RWPE1 (cell line): ENCODE measurements at regions not wholly inside any gene's neighbourhood (a gene's known extent, or its start where the extent isn't known, plus 50 kb on each side); places are given as distances from the start of the nearest gene placed in this dataset.

Source experiments
- CTCF ChIA-PET: fragments of 350-600 bp; sonication (Branson Sonifier 250); formaldehyde crosslinking; extraction: SDS; loops from one replicate; lab custom pipeline; 2021; lab: Yijun Ruan, JAX
- POLR2A ChIA-PET: fragments of 400-600 bp; formaldehyde crosslinking; extraction: SDS; loops from one replicate; lab custom pipeline; 2020; ENCODE audit warnings: antibody characterized with exemption; ENCODE audit not compliant: low non-redundant PET; lab: Yijun Ruan, JAX
- DNase-seq: peaks from one replicate; pipeline ENCODE4 v3.0.0; 2012; ENCODE audit warnings: low spot score
- H3K27ac ChIP-seq: fragments of 450-650 bp; 2 replicates; pipeline ENCODE4 v1.5.1; 2017
- CTCF ChIP-seq: fragments of 450-650 bp; conservative IDR thresholded peaks from 2 replicates; pipeline ENCODE4 v1.5.1; 2017; ENCODE audit warnings: low read depth, mild to moderate bottlenecking

GRCh38 chr3:22296601-22297000 is 545.6 kb upstream of the ZNF385D start:
- POLR2A ChIA-PET = no interaction called here
- H3K27ac ChIP-seq = no peak overlapping the region
- no peak for DNase-seq
- TF ChIP-seq CTCF = no peak
- CTCF ChIA-PET = no interaction called here

GRCh38 chr3:22297436-22297835 is 546.4 kb upstream of the ZNF385D start:
- ChIA-PET CTCF (no interaction called here), POLR2A (no interaction called here)
- DNase-seq = no peak
- no peak overlapping the region for H3K27ac ChIP-seq
- no peak for TF ChIP-seq CTCF

GRCh38 chr3:22306454-22306853 is 555.4 kb upstream of the ZNF385D start:
- no peak overlapping the region for H3K27ac ChIP-seq
- POLR2A ChIA-PET = no interaction called here
- DNase-seq = no peak
- CTCF ChIA-PET = no interaction called here
- TF ChIP-seq CTCF = no peak

- no peak for DNase-seq
- ChIA-PET POLR2A (no interaction called here), CTCF (no interaction called here)
- no peak for TF ChIP-seq CTCF
- no peak overlapping the region for H3K27ac ChIP-seq
These were observed 557.9 kb upstream of the ZNF385D start for GRCh38 chr3:22308871-22309270.

- POLR2A ChIA-PET = no interaction called here
- no peak overlapping the region for H3K27ac ChIP-seq
- no peak for TF ChIP-seq CTCF
- CTCF ChIA-PET = no interaction called here
- DNase-seq = no peak
These were observed 564.9 kb upstream of the ZNF385D start for GRCh38 chr3:22315925-22316324.

- CTCF ChIA-PET = no interaction called here
- DNase-seq = no peak
- TF ChIP-seq CTCF = no peak
- POLR2A ChIA-PET = no interaction called here
- no peak overlapping the region for H3K27ac ChIP-seq
These were observed 567.3 kb upstream of the ZNF385D start for GRCh38 chr3:22318325-22318724.

- H3K27ac ChIP-seq = no peak overlapping the region
- no peak for TF ChIP-seq CTCF
- POLR2A ChIA-PET = no interaction called here
- CTCF ChIA-PET = no interaction called here
- no peak for DNase-seq
These were observed 568.4 kb upstream of the ZNF385D start for GRCh38 chr3:22319446-22319845.
